OCI-LY3 (cell line): ENCODE measurements at regions not wholly inside any gene's neighbourhood (a gene's known extent, or its start where the extent isn't known, plus 50 kb on each side); places are given as distances from the start of the nearest gene placed in this dataset.

ENCODE experiments used
- CTCF ChIP-seq: fragments of 200-600, 300-600 bp; sonication (generic); IDR thresholded peaks from 2 replicates; pipeline ENCODE4 v1.5.1; 2014; ENCODE audit warnings: antibody characterized with exemption, low read length, low read depth
- EZH2phosphoT487 ChIP-seq: fragments of 200-600 bp; shearing (Covaris generic); IDR thresholded peaks from 2 replicates; pipeline ENCODE4 v1.6.1; 2018; ENCODE audit warnings: antibody characterized with exemption, mixed run types, low read depth

- TF ChIP-seq CTCF (no peak), EZH2phosphoT487 (no peak)
These were observed 1771.1 kb downstream of the OLFM4 start for GRCh38 chr13:54799621-54800226.
